ENCODE measurements at regions not wholly inside any gene's neighbourhood (a gene's known extent, or its start where the extent isn't known, plus 50 kb on each side); places are given as distances from the start of the nearest gene placed in this dataset.

- TF ChIP-seq POLR2A (IDR thresholded peaks at IDR 0.05) (no peak), CTCF (IDR thresholded peaks at IDR 0.05) (no peak), EP300 (IDR thresholded peaks at IDR 0.05) (no peak)
Measured at GRCh38 chr6:21828704-21829103, 235.2 kb downstream of the SOX4 start.
